Keratinocyte (primary cell): ENCODE measurements at regions not wholly inside any gene's neighbourhood (a gene's known extent, or its start where the extent isn't known, plus 50 kb on each side); places are given as distances from the start of the nearest gene placed in this dataset.
"Not testable (repeated sequence)": the region's sequence is repeated elsewhere in the genome, so short reads cannot be mapped to it uniquely, and the experiment has no call there.

Experiments
- DNase-seq: peaks from one replicate; pipeline ENCODE4 v3.0.0-alpha.2; 2011; ENCODE audit warnings: low read depth, missing footprints, low spot score
- FAIRE-seq: peaks from 2 replicates; lab custom pipeline; 2011; peaks lifted over from hg19 to GRCh38; lab: Jason Lieb, UNC
- H2AFZ ChIP-seq: 2 replicates; pipeline ENCODE4 v1.6.0; 2012; ENCODE audit warnings: low read length, control low read depth, inconsistent platforms; ENCODE audit not compliant: control insufficient read depth
- H3K27ac ChIP-seq: 2 replicates; pipeline ENCODE4 v1.5.1; 2011; ENCODE audit warnings: low read length; ENCODE audit not compliant: control insufficient read depth, insufficient read depth
- H3K27me3 ChIP-seq: 3 replicates; pipeline ENCODE4 v1.6.0; 2011; ENCODE audit warnings: low read length; ENCODE audit not compliant: control insufficient read depth, insufficient read depth; ENCODE audit errors: extremely low read depth
- H3K36me3 ChIP-seq, 2 experiments: 2 replicates in 1 of 2; 3 replicates in 1 of 2; pipeline ENCODE4 v1.5.1; 2011; ENCODE audit warnings: low read length in 2 of 2, mild to moderate bottlenecking in 1 of 2; ENCODE audit not compliant: control insufficient read depth in 2 of 2, insufficient read depth in 2 of 2; ENCODE audit errors: extremely low read depth in 1 of 2
- H3K4me1 ChIP-seq: 3 replicates; pipeline ENCODE4 v1.5.1; 2011; ENCODE audit warnings: low read length; ENCODE audit not compliant: control insufficient read depth, insufficient read depth; ENCODE audit errors: extremely low read depth
- H3K4me2 ChIP-seq: 3 replicates; pipeline ENCODE4 v1.6.0; 2011; ENCODE audit warnings: low read depth, low read length; ENCODE audit not compliant: control insufficient read depth, insufficient read depth; ENCODE audit errors: extremely low read depth
- H3K4me3 ChIP-seq, 3 experiments: fragments of 200-600 bp in 1 of 3; sonication (generic) in 1 of 3; 2 replicates in 2 of 3; 3 replicates in 1 of 3; pipeline ENCODE4 v1.5.1; 2011 to 2016; ENCODE audit warnings: low read length in 3 of 3, mild to moderate bottlenecking in 3 of 3, control low read depth in 2 of 3, inconsistent platforms in 1 of 3, low read depth in 1 of 3, mixed read lengths in 1 of 3, mixed run types in 1 of 3, moderate library complexity in 1 of 3; ENCODE audit not compliant: control insufficient read depth in 2 of 3, insufficient read depth in 2 of 3; ENCODE audit errors: extremely low read depth in 1 of 3
- H3K79me2 ChIP-seq: 2 replicates; pipeline ENCODE4 v1.6.0; 2012; ENCODE audit warnings: low read length; ENCODE audit not compliant: control insufficient read depth, insufficient read depth
- H3K9ac ChIP-seq: 3 replicates; pipeline ENCODE4 v1.6.0; 2011; ENCODE audit warnings: low read length; ENCODE audit not compliant: control insufficient read depth, insufficient read depth; ENCODE audit errors: extremely low read depth
- H3K9me1 ChIP-seq: 3 replicates; pipeline ENCODE4 v1.6.0; 2011; ENCODE audit warnings: low read length; ENCODE audit not compliant: control insufficient read depth, insufficient read depth; ENCODE audit errors: extremely low read depth
- H3K9me3 ChIP-seq: 2 replicates; pipeline ENCODE4 v1.5.1; 2012; ENCODE audit warnings: low read depth, low read length; ENCODE audit not compliant: control insufficient read depth
- H4K20me1 ChIP-seq: 3 replicates; pipeline ENCODE4 v1.6.0; 2011; ENCODE audit warnings: low read length; ENCODE audit not compliant: control insufficient read depth, insufficient read depth; ENCODE audit errors: extremely low read depth
- EZH2 ChIP-seq: IDR thresholded peaks from one replicate; pipeline ENCODE4 v1.6.1; 2012; ENCODE audit warnings: inconsistent platforms, mild to moderate bottlenecking, low read length, moderate library complexity
- dilution Hi-C: fragments of 300-500 bp; cut with MboI; formaldehyde crosslinking; loops from one replicate; pipeline ENCODE4 v1.7.0; 2020; ENCODE audit warnings: low sequenced_read_pairs; ENCODE audit not compliant: extremely low pct_ligation_motif_present
- TF ChIP-seq, protein P1 (sequence below), 3 experiments: IDR thresholded peaks in 1 of 3; conservative IDR thresholded peaks in 1 of 3; optimal IDR thresholded peaks in 1 of 3; 2 replicates in 2 of 3; 3 replicates in 1 of 3; pipeline versions ENCODE3 to v1.5.1; 2011; ENCODE audit warnings: low read length in 3 of 3, mild to moderate bottlenecking in 3 of 3, moderate library complexity in 2 of 3, control low read depth in 1 of 3, inconsistent platforms in 1 of 3; ENCODE audit not compliant: insufficient read depth in 2 of 3; ENCODE audit errors: extremely low read depth in 1 of 3

DNA sequence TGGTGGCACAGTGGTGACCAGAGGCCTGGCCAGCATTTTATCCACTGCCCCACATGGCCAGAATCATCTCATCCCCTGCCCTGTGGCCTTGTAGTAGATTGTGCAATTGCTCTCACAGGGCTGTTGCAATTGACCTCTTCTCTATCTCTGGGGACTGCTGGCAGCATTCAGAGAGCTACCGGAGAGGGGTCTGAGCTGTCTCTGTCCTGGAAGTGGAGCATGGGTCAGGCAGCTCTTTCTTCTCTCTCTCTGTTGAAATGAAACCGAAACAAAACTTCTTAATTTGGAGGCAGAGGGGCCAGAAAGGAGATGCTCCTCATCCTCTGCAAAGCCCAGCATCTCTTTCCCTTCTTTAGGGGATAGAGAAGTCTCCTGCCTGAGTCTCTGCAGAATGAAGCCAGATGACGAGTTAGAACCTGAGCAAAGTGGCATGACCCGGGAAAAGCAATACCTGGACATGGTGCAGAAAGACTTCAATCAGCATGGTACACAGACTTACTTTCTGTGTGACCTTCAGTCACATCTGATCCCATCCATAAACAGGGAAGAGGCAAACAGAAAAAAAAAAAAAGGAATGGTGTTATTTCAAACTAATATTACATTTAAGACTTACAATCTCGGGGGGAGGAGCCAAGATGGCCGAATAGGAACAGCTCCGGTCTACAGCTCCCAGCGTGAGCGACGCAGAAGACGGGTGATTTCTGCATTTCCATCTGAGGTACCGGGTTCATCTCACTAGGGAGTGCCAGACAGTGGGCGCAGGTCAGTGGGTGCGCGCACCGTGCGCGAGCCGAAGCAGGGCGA, 144.5 kb upstream of the BCL6 start:
- Histone ChIP-seq H3K4me2 (no peak overlapping the region), H3K36me3 (no peaks in the 10 kb centered on the region), H3K4me3 (no peak overlapping the region), H3K9me3 (no peaks in the 10 kb centered on the region), H3K9ac (no peak overlapping the region), H4K20me1 (no peaks in the 10 kb centered on the region), H3K9me1 (no peaks in the 10 kb centered on the region), H3K27me3 (no peaks in the 10 kb centered on the region), H3K27ac (no peak overlapping the region), H3K4me1 (no peaks in the 10 kb centered on the region), H2AFZ (no peak overlapping the region), H3K79me2 (no peaks in the 10 kb centered on the region)
- FAIRE-seq (no peak), DNase-seq (no peak)
- TF ChIP-seq, protein P1, sequence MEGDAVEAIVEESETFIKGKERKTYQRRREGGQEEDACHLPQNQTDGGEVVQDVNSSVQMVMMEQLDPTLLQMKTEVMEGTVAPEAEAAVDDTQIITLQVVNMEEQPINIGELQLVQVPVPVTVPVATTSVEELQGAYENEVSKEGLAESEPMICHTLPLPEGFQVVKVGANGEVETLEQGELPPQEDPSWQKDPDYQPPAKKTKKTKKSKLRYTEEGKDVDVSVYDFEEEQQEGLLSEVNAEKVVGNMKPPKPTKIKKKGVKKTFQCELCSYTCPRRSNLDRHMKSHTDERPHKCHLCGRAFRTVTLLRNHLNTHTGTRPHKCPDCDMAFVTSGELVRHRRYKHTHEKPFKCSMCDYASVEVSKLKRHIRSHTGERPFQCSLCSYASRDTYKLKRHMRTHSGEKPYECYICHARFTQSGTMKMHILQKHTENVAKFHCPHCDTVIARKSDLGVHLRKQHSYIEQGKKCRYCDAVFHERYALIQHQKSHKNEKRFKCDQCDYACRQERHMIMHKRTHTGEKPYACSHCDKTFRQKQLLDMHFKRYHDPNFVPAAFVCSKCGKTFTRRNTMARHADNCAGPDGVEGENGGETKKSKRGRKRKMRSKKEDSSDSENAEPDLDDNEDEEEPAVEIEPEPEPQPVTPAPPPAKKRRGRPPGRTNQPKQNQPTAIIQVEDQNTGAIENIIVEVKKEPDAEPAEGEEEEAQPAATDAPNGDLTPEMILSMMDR (optimal IDR thresholded peaks at IDR 0.05 in 1 of 3, IDR thresholded peaks at IDR 0.05 in 1 of 3, conservative IDR thresholded peaks at IDR 0.05 in 1 of 3; ENCODE audit: extremely low read depth in 1 of 3, insufficient read depth in 2 of 3, low read length in 3 of 3): no peak
- TF ChIP-seq EZH2: no peak
- dilution Hi-C loops: no loop called here

DNA sequence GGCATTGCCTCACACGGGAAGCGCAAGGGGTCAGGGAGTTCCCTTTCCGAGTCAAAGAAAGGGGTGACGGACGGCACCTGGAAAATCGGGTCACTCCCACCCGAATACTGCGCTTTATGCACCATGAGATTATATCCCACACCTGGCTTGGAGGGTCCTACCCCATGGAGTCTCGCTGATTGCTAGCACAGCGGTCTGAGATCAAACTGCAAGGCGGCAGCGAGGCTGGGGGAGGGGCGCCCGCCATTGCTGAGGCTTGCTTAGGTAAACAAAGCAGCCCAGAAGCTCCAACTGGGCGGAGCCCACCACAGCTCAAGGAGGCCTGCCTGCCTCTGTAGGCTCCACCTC, 145.1 kb upstream of the BCL6 start:
- H3K36me3 ChIP-seq, H3K4me2 ChIP-seq, dilution Hi-C loops, H3K9me3 ChIP-seq, H2AFZ ChIP-seq, H3K4me1 ChIP-seq, H3K79me2 ChIP-seq, H3K27ac ChIP-seq, FAIRE-seq, H3K9ac ChIP-seq, H3K9me1 ChIP-seq, H4K20me1 ChIP-seq, H3K4me3 ChIP-seq, H3K27me3 ChIP-seq, DNase-seq: not testable (repeated sequence)

DNA sequence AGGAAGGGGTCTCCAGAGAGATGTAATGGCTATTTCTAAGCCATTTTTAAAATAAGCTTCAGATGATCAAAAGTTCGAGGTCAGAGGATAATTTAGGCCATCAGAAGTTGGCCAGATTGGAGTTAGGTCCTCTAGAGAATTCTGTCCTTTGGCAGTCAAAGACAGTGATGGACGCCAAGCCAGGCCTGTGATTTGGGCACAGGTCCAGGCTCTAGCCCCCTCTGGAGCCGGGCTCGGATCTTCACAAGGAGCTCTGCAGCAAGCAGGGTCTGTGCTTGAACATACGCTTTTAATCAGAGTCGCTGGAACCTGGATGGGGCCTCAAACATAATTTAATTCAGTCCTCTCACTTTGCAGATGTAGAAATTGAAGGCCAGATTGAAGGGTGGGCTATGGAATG, 151.4 kb upstream of the BCL6 start:
- FAIRE-seq (no peak), DNase-seq (no peak)
- H2AFZ ChIP-seq: no peak overlapping the region
- H3K27me3 ChIP-seq: no peaks in the 10 kb centered on the region
- H3K4me1 ChIP-seq: no peaks in the 10 kb centered on the region
- H3K36me3 ChIP-seq: no peaks in the 10 kb centered on the region
- no peak overlapping the region for H3K4me3 ChIP-seq
- H3K79me2 ChIP-seq: no peaks in the 10 kb centered on the region
- H3K9me1 ChIP-seq: no peaks in the 10 kb centered on the region
- dilution Hi-C loops: no loop called here
- no peak overlapping the region for H3K9ac ChIP-seq
- no peak overlapping the region for H3K4me2 ChIP-seq
- no peak for TF ChIP-seq EZH2
- TF ChIP-seq, protein P1 (optimal IDR thresholded peaks at IDR 0.05 in 1 of 3, IDR thresholded peaks at IDR 0.05 in 1 of 3, conservative IDR thresholded peaks at IDR 0.05 in 1 of 3; ENCODE audit: extremely low read depth in 1 of 3, insufficient read depth in 2 of 3, low read length in 3 of 3): no peak
- H3K27ac ChIP-seq: no peak overlapping the region
- no peaks in the 10 kb centered on the region for H3K9me3 ChIP-seq
- H4K20me1 ChIP-seq: no peaks in the 10 kb centered on the region
